GM21515 (cell line): ENCODE measurements at regions not wholly inside any gene's neighbourhood (a gene's known extent, or its start where the extent isn't known, plus 50 kb on each side); places are given as distances from the start of the nearest gene placed in this dataset.
"Not testable (repeated sequence)": the region's sequence is repeated elsewhere in the genome, so short reads cannot be mapped to it uniquely, and the experiment has no call there.

Experiments
- ATAC-seq: cut with Tn5 transposase; IDR thresholded peaks from one replicate; pipeline ENCODE4 v1.9.1; 2021; ENCODE audit not compliant: unreplicated experiment

DNA sequence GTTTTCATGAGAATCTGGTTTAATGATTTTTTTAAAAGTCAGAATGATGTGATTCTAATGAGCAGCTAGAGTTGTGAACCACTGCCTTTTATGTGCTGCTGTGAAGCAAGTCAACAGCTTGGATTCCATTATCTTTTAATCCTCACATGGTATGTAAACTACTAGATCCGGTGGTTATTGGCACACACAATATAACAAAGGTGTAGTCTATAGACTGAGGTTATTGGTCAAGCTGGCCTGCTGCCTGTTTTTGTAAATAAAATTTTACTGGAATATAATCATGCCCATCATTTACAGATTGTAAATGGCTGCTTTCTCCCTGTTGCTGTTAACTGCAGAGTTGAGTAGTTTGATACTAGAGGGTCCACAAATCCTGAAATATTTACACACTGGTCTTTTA is 103.1 kb downstream of the OTOL1 start:
- no peak for ATAC-seq

DNA sequence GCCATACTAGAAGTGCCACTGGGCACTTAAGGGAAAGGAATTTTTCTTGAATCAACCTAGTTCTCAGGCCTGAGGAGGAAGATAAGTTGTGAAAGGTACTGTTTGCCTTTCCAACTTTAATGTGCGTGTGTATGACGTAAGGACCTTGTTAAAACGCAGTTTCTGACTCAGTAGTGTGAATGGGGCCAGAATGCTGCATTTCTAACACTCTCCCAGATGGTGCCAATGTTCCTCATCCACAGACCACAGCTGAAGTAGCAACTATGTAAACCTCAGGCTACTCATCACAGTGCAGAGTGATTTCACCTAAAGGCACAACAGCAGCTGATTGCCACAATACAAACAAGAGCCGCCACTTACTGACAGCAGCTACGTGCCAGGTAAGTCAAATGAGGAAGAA is 103.6 kb downstream of the OTOL1 start:
- no peak for ATAC-seq

DNA sequence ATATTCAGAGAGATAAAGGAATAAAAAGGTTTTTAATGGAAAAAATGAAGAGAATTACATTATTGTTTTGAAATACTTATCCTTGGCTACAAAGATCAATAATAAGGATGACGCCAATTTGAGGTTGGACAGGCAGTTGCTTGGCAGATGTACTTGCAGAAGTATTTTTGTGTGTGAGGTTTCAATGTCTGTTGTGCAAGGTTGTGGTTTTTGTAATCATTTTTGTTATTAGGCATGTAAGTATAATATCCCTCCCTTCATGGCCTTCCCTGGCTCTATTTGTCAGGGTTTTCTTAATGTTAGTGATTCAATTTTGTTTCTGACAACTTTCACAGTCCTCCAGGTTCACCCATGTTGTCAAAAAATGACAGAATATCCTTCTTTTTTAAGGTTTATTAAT is 105.9 kb downstream of the OTOL1 start:
- ATAC-seq, result no peak

DNA sequence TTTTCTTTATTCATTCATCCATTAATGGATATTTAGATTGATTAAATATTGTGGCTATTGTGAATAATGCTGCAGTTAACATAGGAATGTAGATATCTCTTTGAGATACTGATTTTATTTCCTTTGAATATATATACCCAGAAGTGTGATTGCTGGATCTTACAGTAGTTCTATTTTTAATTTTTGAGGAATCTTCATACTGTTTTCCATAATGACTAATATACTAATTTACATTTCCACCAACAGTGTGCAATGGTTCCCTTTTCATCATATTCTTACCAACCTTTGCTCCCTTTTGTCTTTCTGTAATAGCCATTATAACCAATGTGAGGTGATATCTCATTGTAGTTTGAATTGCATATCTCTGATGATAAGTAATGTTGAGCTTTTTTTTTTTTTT is 106.3 kb downstream of the OTOL1 start:
- ATAC-seq, result no peak

DNA sequence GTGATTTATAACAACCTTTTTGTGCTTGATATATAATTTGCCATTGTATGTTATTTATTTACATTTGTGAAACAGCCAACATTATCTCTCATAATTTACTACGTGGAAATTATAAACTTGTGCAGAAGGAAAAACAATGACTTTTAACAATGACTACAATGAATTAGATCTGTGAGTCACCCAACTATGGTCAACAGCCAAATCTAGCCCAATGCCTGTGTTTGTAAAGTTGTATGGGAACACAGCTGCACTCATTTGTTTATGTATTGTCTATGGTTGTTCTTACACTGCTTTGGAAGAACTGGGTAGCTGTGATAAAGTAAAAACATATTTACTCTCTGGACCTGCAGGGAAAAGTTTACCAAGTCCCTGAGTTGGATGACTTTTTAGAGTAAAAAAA is 110.4 kb downstream of the OTOL1 start:
- ATAC-seq, result no peak

DNA sequence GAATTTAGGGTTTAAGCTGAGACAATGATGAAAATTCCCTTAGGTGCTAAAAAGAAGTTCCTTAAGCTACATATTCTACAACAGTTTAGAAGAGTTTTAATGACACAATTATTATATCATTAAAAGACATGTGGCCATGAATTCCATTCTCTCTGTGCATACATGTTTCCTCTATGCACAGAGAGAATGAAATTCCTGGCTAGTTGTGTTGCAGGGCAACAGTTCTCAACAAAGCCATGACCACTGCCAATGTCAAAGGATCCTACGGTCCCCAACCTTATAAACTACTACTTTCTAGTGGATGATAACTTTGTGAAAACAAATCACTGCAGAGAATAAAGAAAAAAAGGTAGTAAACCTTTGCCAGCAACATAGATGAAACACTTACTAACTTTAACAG is 122.7 kb downstream of the OTOL1 start:
- ATAC-seq, result no peak

DNA sequence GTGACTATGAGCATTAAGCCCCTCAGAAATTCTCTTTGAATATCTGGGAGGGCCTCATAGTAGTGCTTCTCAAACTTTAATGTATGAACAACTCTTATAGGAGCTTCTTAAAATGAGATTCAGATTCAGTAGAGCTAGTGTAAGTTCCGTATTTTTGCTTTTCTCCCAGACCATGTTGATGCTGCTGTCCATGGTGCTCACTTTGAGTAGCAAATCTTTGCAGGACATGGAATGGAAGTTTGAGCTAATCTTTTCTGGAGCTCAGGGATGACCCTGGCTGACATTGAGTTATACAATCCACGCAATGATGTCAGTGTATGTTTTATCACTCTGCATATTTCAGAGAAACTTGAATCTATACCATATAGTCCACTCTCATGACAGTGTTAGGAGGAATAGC is 134.2 kb downstream of the OTOL1 start:
- ATAC-seq, result no peak

DNA sequence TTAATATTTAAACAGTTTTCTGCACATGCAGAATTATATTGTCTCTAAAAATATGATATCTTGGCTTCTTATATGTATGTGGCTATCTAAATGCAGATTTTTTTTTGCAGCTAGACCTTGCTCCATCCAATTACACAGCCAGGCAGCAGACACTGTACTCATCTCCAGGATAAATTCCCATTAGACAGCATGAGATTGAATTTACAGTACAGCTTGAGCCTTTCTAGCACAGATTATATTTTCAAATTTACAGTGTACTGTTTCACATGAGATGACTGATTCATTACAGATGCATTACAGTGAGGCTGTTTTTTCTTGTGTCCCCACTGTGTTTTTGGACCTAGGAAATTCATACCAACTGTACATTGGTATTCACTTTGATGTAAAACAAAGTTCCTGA is 134.9 kb downstream of the OTOL1 start:
- ATAC-seq, result no peak

DNA sequence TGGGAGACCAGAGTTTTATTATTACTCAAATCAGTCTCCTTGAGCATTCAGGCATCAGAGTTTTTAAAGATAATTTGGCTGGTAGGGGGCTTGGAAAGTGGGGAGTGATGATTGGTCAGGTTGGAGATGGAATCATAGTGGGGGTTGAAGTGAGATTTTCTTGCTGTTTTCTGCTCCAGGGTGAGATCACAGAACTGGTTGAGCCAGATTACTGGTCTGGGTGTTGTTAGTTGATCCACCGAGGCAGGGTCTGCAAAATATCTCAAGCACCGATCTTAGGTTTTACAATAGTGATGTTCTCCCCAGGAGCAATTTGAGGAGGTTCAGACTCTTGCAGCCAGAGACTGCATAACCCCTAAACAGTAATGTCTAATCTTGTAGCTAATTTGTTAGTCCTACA is 141.0 kb downstream of the OTOL1 start:
- ATAC-seq, result no peak

DNA sequence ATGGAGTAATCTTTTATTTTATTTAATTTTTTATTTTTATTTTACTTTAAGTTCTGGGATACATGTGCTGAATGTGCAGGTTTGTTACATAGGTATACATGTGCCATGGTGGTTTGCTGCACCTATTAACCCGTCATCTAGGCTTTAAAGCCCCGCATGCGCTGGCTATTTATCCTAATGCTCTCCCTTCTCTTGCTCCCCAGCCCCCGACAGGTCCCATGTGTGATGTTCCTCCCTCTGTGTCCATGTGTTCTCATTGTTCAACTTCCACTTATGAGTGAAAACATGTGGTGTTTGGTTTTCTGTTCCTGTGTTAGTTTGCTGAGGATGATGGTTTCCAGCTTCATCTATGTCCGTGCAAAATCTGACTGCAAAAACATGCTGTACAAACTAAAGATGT is 142.5 kb downstream of the OTOL1 start:
- ATAC-seq, result not testable (repeated sequence)

DNA sequence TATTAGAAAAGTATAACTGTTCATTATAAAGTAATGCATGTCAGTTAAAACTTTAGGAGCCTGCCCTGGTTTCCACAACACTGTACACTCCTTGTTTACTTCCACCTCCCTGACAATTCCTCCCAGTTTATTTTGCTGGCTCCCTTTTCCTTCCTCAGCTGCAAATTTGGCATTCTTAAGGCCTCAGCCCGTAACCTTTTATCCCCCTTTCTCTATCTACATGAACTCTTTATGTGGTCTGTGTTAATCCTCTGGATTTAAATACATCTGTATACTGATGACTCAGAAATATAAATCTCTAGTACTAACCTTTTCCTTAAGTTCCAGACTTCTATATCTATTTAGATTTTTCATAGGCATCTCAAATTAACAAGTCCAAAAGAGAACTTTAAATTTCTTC is 143.6 kb downstream of the OTOL1 start:
- ATAC-seq, result no peak

DNA sequence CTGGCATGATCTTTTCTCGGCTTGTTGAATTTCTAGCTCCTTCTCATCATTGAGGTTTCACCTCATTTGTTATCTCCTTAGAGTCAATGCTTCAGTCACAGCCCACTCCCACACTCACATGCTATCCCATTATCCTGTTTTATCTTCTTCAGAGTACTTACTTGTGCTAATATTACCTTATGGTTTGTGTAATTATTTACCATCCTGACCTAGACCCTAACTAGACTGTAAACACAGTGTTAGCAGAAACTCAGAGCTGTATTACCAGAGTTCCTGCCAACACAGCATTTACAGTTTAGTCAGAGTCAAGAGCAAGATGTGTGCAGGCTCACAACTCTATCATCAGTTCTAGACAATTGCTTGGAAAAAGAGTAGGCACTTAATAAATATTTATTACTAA is 144.7 kb downstream of the OTOL1 start:
- no peak for ATAC-seq

DNA sequence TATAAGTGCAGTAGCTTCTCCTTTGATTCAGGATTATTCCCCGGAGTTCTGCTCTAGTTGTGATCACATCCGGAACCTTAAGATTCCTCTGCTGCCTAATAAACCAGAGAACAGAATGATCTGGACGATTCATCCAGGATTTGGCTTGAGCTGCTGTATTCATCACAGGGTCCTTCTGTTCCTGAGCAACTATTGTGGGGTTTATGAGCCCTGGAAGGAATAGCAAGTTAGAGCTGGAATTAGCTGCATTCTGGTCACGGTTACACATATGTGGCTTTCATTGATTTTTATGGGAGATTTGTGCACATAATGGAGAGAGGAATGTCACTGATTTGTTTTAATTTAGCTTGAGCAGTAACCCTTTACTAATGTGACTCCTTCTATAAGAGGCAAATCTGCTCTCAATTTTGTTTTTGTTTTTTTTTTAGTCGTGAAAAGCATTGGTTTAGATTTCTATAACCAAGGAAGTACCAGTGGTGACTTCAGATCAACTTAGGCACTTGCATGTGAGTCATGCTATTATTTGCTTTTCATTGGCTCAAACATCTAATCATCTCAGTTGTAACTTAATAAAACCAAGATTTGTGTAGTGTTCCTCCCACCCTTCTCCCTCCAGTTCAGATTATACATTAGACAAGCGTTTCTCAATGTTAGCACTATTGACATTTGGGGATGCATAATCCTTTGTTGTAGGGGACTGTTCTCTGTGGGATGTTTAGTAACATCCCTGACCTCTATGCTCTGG is 148.5 kb downstream of the OTOL1 start:
- ATAC-seq, result no peak

DNA sequence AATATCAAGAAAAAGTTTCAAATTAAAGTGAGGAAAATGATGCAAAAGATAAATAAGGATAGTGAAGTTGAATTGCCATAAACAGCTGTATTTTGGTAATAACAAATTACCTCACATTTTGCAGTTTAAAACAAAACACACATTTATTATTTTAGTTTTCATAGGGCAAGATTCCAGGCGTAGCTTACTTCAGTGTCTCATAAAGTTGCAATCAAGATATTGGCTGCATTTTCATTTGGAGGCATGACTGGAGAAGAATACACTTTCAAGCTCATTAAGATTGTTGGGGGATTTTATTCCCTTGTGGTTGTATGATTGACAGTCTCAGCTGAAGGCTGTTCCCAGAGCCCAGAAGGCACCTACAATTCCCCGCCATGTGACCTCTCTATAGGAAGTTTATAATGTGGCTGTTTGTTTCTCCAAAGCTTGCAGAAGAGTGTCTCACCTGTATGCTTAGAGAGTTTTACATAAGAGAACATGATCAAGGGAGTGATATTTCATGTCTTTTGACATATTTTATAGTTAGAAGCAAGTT is 151.4 kb downstream of the OTOL1 start:
- no peak for ATAC-seq

DNA sequence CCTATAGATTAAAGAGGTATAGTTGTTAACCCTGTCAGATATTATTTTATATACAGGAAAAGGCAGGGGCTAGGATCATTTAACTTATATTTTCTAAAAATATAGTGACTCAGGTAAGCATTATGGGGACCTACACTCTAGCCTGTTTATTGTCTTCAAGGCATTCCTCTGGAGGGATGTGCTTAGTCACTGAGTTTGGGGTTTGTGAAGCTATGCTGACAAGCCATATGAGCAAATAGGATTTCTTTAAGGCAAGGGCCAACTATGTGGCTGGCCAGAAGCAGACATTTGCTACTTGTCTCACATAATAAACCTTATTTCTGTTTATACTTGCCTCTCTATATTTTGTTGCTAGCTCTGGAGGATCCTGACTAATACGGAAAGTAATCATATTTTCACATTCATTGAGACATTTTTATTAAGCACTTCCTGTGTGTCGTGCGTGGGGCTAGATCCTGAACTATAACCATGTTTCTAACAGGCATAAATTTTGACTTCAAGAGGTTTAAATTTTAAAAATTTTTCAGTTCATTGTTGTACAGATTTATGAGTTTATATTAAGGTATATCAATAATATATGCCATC is 153.4 kb downstream of the OTOL1 start:
- no peak for ATAC-seq

DNA sequence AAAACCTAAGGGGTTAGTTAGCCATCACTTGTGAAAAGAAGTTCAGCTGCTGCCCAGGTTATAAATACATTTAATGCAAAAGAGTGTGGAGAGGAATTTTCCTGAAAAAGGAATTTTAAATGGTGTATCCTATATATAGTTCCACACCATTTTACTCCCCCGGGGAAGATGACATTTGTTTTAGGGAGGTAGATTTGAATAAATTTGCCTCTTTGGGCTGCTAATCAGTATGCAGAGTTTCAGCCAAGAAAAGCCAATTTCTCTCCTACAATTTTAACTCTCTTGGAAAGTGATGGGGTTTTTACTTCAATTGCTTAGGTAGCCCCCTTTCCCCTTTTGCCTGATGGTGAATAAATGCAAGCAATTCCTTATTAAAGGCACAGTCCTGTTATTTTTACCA is 161.2 kb downstream of the OTOL1 start:
- ATAC-seq, result no peak

DNA sequence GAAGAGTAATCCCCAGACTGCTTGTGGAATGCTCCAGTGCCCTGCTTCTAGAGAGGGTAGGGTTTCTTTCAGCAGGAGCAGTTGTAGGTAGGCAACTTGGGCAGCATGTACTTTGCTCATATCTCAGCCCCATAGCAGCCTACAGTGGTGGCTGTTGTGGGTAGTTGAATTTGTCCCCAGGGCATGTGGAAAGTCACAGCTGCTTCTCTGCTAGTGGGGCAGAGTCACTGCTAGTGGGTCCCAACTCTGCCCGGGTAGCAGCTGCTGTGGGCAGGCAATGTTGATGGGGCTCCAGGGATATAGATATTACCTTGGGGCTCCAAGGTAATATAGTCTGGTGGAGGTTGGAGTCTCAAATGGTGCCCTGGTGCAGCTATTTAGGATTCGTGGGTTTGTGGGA is 174.5 kb downstream of the OTOL1 start:
- ATAC-seq, result no peak

DNA sequence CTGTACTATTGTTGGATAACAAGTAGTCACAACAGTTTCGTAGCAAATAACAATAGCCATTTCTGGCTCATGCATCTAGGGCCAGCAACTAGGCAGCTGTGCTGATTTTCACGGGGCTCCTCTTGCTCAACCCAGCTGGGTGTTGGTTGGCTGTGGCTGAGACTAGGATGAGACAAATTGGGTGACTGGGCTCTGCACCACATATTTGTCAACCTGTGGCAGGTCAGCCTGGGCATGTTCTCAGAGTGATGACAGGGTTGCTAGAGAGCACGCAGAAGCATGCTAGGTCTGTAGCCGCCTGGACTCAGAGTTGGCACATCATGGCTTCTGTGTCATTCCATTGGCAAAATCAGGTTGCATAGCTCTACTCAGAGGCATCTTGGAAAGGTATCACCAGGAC is 175.9 kb downstream of the OTOL1 start:
- ATAC-seq, result no peak

DNA sequence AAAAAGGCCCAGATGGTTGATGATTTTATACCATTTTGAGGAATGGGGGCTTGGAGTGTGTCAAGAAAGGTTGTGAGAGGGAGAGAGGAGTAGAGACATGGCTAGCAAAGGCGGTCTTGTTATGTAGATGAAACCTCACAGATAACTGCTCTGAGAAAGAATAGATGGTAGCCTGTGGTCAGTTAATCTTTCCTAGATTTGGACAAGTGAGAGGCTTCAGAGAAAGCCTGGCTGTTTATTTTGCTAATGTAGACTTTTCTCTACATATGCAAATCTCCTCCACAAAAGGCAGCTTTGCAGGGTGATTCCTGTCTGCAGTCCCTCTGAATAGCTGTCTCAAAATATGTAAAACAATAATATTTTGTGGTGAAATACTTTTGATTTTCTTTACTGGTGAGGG is 177.3 kb downstream of the OTOL1 start:
- no peak for ATAC-seq

DNA sequence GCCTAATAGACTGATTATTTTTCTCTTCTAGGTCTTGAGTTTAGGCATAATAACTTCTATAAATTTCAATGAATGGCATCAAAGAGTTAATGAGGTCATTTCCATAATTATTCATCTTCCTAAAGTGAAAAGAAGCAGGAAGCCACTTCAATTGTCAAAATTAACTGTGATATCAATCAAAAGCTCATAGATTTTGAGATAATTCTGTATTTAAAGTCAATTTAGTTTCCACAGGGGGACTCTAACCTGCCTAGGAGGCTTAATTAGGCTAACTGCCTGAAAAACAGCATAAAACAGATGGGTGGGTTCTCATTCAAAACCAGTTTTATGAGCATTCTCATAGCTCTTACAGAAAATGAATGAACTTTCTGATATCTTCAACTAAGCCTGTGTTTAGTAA is 177.8 kb downstream of the OTOL1 start:
- no peak for ATAC-seq

DNA sequence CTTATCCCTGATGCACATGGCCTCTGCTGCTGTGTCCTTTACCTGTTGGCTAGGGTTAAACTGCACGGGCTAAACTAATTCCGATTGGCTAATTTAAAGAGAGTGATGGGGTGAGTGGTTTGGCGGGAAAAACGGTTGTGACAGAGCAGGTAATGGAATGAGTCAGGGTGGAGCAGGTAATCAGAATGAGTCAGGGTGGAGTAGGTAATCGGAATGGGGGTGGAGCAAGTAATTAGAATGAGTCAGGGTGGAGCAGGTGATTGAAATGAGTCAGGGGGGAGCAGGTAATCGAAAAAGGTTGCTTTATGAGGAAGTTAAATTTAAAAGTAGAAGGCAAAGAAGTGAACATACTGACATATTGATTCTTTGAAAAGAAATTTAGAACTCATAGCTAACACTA is 185.2 kb downstream of the OTOL1 start:
- not testable (repeated sequence) for ATAC-seq

DNA sequence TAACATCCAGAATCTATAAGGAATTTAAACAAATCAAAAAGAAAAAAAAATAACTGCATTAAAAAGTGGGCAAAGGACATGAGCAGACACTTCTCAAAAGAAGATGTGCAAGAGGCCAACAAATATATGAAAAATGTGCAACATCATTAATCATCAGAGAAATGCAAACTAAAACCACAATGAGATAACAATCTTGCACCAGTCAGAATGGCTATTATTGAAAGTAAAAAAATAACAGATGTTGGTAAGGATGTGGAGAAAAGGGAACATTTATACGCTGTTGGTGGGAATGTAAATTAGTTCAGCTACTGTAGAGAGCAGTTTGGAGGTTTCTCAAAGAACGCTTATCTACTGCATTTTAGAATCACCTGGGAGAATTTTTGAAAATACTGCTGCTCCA is 186.1 kb downstream of the OTOL1 start:
- no peak for ATAC-seq
